ENCODE measurements at regions not wholly inside any gene's neighbourhood (a gene's known extent, or its start where the extent isn't known, plus 50 kb on each side); places are given as distances from the start of the nearest gene placed in this dataset.

DNA sequence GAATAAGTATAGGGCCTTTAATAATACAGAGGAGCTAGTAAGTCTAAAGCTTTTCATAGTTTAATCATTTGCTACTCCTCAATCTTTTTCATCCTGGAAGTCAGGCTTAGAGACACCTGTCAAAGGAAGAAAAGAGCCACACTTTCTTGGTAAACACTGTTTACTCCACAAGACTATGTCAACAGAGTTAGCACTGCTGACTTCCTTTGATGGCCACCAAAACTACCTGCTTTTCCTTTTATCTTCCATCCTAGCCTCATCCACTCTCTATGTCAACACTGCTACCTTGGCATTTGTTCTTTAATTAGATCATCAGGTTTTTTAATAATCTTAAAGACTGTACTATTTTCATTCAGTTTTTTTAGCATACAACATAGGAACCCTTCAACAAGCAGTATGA is 106.2 kb downstream of the ELAPOR2 start:
- TF ChIP-seq POLR2A (IDR thresholded peaks at IDR 0.05; ENCODE audit: low read length) (no peak), GATA1 (IDR thresholded peaks at IDR 0.05; ENCODE audit: low read depth, low read length) (no peak)

Data from erythroblast (primary cell).